Adrenal gland (tissue), 5 donors: ENCODE measurements at regions not wholly inside any gene's neighbourhood (a gene's known extent, or its start where the extent isn't known, plus 50 kb on each side); places are given as distances from the start of the nearest gene placed in this dataset.

Experiments
- POLR2A ChIP-seq, 2 donors: fragments of 450-650 bp; IDR thresholded peaks; one replicate each; pipeline ENCODE4 v1.6.1; 2017; ENCODE audit warnings: antibody characterized with exemption in 2 of 2, mild to moderate bottlenecking in 2 of 2, moderate library complexity in 1 of 2
- TF ChIP-seq, protein P1 (sequence below), 6 experiments: fragments of 450-650 bp in 4 of 6; fragments of 200-600 bp in 2 of 6; sonication (generic) in 1 of 6; IDR thresholded peaks; 1 replicate in 5 of 6; 2 replicates in 1 of 6; pipeline versions ENCODE4 v1.5.1 to v1.8.0; 2016 to 2021; ENCODE audit warnings: antibody characterized with exemption in 6 of 6, mild to moderate bottlenecking in 2 of 6, moderate library complexity in 1 of 6
- donor health status: DM: no; HTN: no; CAD: no.

DNA sequence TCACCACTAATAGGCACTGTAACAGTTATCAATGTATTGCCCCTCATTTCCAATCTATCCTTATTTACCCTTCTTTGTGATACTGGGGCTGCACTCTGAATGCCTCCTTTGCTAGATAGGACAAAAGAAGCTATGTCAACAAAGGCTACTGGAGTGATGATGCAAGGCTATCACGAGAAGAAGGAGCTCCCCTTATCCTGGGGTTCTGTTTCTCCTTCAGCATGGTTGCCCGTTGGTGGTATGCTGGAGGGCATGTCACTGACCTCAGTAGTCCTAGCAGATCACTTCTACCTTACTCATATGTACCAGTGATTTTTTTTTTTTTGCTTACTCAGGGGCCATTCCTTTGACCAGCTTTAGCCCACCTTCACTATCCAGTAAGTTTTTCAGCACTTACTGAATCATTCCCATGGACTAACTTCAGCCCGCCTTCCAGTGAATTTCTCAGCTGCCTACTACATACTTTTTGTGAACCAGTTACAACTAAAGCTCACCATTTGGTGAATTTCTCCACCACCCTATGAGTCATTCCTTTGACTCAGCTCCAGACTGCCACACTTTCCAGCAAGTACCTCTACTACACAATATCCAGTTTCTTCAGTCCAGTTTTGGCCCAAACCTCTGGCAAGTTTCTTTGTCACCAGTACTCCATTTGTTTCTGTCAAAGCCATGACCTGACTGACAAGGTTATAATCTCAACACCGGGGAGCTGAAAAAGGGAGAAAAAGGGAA is 944.5 kb downstream of the KCNT2 start:
- TF ChIP-seq, protein P1, sequence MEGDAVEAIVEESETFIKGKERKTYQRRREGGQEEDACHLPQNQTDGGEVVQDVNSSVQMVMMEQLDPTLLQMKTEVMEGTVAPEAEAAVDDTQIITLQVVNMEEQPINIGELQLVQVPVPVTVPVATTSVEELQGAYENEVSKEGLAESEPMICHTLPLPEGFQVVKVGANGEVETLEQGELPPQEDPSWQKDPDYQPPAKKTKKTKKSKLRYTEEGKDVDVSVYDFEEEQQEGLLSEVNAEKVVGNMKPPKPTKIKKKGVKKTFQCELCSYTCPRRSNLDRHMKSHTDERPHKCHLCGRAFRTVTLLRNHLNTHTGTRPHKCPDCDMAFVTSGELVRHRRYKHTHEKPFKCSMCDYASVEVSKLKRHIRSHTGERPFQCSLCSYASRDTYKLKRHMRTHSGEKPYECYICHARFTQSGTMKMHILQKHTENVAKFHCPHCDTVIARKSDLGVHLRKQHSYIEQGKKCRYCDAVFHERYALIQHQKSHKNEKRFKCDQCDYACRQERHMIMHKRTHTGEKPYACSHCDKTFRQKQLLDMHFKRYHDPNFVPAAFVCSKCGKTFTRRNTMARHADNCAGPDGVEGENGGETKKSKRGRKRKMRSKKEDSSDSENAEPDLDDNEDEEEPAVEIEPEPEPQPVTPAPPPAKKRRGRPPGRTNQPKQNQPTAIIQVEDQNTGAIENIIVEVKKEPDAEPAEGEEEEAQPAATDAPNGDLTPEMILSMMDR (IDR thresholded peaks at IDR 0.05) = no peak
- no peak for TF ChIP-seq POLR2A (IDR thresholded peaks at IDR 0.05)
